Stimulated activated CD8-positive, alpha-beta memory T cell treated with anti-CD3 and anti-CD28 coated beads, Interleukin-4, amount 100 ng/mL, for 1 hour (primary cell): ENCODE measurements at regions not wholly inside any gene's neighbourhood (a gene's known extent, or its start where the extent isn't known, plus 50 kb on each side); places are given as distances from the start of the nearest gene placed in this dataset.
"Not testable (repeated sequence)": the region's sequence is repeated elsewhere in the genome, so short reads cannot be mapped to it uniquely, and the experiment has no call there.

Source experiments
- DNase-seq, 2 donors: peaks; one replicate each; pipeline ENCODE4 v3.0.0-alpha.2; 2020; ENCODE audit warnings: low read depth in 2 of 2, low spot score in 1 of 2

- no peak for DNase-seq
Observed at GRCh38 chr1:43108080-43108479, 64.0 kb downstream of the EBNA1BP2 start.

GRCh38 chr1:43107664-43108063 lies 64.4 kb downstream of the EBNA1BP2 start:
- no peak for DNase-seq

GRCh38 chr1:43104027-43104763 lies 67.9 kb downstream of the EBNA1BP2 start:
- DNase-seq: no peak

- no peak for DNase-seq
Observed at GRCh38 chr1:43101061-43101460, 71.0 kb downstream of the EBNA1BP2 start.

- no peak for DNase-seq
Observed at GRCh38 chr1:43098200-43098599, 73.9 kb downstream of the EBNA1BP2 start.

- not testable (repeated sequence) for DNase-seq
Observed at GRCh38 chr1:43096528-43096927, 75.6 kb downstream of the EBNA1BP2 start.

GRCh38 chr1:43090812-43091211 lies 81.3 kb downstream of the EBNA1BP2 start:
- not testable (repeated sequence) for DNase-seq

GRCh38 chr1:43090157-43090556 lies 81.9 kb downstream of the EBNA1BP2 start:
- DNase-seq: not testable (repeated sequence)

- DNase-seq: no peak
Observed at GRCh38 chr1:43083375-43083891, 88.7 kb downstream of the EBNA1BP2 start.

GRCh38 chr1:43082740-43083139 lies 89.3 kb downstream of the EBNA1BP2 start:
- DNase-seq: no peak

GRCh38 chr1:43077273-43077672 lies 94.8 kb downstream of the EBNA1BP2 start:
- no peak for DNase-seq

- DNase-seq: no peak
Observed at GRCh38 chr1:43074709-43075108, 97.4 kb downstream of the EBNA1BP2 start.

- no peak for DNase-seq
Observed at GRCh38 chr1:43074244-43074643, 97.8 kb downstream of the EBNA1BP2 start.

GRCh38 chr1:43073490-43074230 lies 98.4 kb downstream of the EBNA1BP2 start:
- DNase-seq: peak; percentile 29 to 62

GRCh38 chr1:43072314-43072713 lies 99.8 kb downstream of the EBNA1BP2 start:
- no peak for DNase-seq

GRCh38 chr1:43071241-43071640 lies 100.8 kb downstream of the EBNA1BP2 start:
- no peak for DNase-seq

GRCh38 chr1:43069461-43070050 lies 102.5 kb downstream of the EBNA1BP2 start:
- no peak for DNase-seq

- DNase-seq: no peak
Observed at GRCh38 chr1:43068911-43069310, 103.2 kb downstream of the EBNA1BP2 start.

GRCh38 chr1:43067977-43068751 lies 103.9 kb downstream of the EBNA1BP2 start:
- DNase-seq: no peak

GRCh38 chr1:43067233-43067745 lies 104.8 kb downstream of the EBNA1BP2 start:
- no peak for DNase-seq

GRCh38 chr1:43066578-43066977 lies 105.5 kb downstream of the EBNA1BP2 start:
- no peak for DNase-seq
